SW480 (cell line): ENCODE measurements at regions not wholly inside any gene's neighbourhood (a gene's known extent, or its start where the extent isn't known, plus 50 kb on each side); places are given as distances from the start of the nearest gene placed in this dataset.

ENCODE experiments used
- DNase-seq: peaks from one replicate; pipeline ENCODE4 v3.0.0-alpha.2; 2016; ENCODE audit warnings: low spot score

- no peak for DNase-seq
Observed at GRCh38 chr4:126037231-126037630, 722.5 kb downstream of the FAT4 start.

DNA sequence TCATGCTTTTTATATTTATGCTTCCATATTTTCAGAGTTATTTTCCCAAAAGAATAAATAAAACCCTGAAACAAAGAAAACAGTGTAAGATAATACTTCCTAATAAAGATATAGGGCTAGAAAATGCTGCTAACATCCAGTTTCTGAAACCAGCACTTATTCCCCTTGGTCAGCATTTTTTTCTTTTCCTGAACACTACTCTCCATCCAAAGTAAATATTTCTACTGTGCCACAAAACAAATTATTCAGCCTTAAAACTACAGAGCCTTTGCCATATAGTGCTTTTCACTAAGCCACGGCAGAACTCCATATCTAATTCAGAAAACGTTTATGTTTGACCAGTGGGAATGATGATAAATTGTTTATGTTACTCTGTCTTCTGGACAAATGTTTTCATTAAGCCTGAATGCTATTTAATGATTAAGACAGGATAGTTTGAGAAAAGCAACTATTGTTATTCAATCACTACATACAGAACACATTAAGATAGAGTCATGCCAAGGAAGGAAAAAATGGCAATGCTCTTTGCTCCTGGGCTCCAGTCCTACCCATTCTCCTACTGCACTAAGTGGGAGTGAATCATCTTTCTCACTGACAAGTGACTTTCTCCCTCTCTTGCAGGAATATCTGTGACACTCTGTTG, 723.9 kb downstream of the FAT4 start:
- no peak for DNase-seq

- DNase-seq, result no peak
Observed at GRCh38 chr4:126046081-126046614, 731.4 kb downstream of the FAT4 start.

DNA sequence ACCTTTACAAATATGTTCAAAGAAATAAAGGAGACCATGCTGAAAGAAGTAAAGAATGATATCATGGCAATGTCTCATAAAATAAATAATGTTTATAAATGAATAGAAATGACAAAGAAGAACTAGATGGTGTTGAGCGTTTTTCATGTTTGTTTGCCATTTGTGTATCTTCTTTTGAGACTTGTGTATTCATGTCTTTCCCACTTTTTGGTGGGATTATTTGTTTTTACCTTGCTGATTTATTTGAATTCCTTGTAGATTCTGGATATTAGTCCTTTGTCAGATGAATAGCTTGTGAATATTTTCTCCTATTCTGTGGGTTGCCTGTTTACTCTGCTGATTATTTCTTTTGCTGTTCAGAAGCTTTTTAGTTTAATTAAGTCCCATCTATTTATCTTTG, 732.4 kb downstream of the FAT4 start:
- DNase-seq, result no peak

GRCh38 chr4:126051689-126052424, 737.1 kb downstream of the FAT4 start:
- no peak for DNase-seq

- no peak for DNase-seq
Observed at GRCh38 chr4:126056116-126056650, 741.4 kb downstream of the FAT4 start.

GRCh38 chr4:126057371-126057770, 742.6 kb downstream of the FAT4 start:
- no peak for DNase-seq

DNA sequence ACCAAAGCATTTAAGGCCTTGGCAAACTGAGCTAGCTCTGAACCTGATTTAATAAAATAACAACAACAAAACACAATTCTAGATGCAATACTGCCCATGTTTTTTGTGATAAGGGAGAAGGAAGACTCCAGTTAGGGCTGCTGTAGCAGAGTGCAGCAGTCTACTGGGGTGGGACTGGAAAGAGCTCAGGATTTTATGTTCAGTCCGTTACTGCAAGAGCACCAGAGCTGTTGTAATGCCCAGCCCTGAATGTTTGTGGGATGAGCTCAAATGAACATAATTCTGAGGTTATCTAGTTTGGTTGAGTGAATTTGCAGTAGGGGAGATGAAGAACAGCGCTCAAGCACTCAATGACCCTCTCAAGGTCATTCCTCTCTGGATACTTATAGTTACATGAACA, 743.8 kb downstream of the FAT4 start:
- DNase-seq, result no peak

DNA sequence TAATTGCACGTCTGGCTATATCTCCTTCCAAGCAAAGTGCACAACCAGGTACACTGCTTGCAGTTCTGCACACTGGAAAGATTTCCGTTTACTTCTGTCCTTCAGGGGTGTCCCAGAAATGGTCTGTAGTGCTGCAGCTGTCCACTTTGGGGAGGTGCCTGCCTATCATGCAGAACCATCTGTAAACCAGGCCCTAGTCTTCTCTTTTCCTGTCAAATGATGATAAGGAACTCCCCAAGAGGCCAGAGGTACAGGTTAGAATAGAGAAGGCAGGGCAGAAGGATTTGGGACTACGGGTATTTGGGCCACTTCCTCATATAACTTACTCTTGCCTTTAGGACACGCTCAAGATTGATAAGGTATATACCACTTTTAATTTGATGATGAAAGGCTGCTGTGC, 746.9 kb downstream of the FAT4 start:
- no peak for DNase-seq

GRCh38 chr4:126065016-126065415, 750.3 kb downstream of the FAT4 start:
- no peak for DNase-seq

DNA sequence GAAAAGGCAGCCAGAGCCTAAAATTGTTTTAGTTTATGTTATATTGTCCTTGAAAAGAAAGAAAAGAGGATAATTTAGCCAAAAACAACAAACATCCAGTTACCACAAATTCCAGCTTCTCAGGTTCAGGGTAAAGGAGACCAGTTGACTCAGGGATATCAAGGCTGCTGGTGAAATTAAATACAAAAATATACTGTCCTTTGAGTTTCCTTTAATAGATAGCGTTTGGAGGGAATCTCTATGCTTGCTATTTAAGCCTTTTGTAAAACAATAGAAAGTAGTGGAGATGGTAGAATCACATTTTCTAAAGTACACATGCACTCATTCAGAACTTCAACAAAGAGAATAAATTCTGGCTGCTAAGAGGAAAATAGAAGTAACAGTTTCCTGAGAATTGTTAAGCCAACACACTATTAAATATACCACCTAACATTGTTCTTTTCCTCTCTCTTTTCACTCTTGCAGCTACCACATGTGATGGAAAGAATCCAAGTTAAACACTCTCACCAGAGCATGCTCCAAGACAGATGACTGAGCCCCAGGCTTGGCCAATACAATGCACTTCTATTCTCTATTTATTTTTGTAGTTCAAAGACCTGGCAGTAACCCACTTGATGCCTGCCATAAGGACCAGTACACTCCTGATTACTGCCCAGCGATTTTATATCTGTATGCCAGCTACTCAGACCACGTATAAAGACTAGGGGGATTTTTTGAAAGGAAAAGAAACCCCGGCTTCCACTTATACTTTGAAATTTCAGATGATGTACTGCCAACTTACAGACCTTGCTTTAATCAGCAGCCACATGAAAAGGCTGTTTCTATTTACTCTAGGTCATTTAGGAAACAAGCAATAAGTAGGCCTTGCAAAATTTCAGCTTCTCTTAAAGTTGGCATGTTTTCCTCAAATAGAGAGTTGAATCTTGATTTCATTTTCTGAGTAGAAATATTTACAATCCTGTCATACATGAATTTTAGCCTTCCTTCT, 756.9 kb downstream of the FAT4 start:
- peak; percentile 1 for DNase-seq

DNA sequence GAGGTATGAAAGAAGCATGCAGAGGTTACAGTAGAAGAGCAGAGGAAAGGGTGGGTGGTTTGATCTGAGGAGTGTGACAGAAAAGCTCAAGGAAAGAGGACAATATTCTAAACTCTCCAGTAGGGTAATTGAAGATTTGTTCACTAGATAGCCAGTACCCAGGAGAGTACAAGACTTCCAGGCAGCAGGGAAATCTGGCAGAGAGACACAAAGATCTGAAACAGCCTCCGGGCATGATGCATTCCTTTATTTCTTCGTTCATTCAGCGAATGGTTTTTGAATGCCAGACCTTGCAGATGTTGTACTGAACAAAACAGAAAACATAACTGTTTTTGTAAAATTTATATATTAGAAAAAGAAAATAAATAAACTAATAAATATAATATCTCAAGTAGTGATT, 766.6 kb downstream of the FAT4 start:
- no peak for DNase-seq

GRCh38 chr4:126086041-126086440, 771.3 kb downstream of the FAT4 start:
- DNase-seq, result no peak

GRCh38 chr4:126087101-126087500, 772.3 kb downstream of the FAT4 start:
- no peak for DNase-seq

- DNase-seq, result no peak
Observed at GRCh38 chr4:126097155-126097799, 782.5 kb downstream of the FAT4 start.

DNA sequence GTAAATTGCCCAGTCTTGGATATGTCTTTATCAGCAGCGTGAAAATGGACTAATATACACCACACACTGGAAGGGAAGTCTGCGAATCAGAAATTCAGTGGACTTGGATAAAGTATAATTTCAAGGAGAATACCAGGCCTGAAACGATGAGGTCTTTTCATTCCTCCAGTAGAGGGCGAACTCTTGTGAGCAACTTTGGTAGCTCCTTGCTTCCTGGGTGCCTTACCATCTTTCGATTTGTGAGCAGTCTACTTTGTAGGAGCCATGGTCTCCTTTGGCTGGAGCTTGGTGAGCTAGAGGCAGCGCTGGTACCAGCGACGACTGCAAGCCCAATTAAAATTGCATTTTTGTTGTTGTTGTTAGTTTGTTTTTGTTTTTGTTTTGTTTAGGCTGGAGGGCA, 791.9 kb downstream of the FAT4 start:
- no peak for DNase-seq

GRCh38 chr4:126109836-126110235, 795.1 kb downstream of the FAT4 start:
- DNase-seq, result no peak

GRCh38 chr4:126113058-126113457, 798.3 kb downstream of the FAT4 start:
- DNase-seq, result no peak

- DNase-seq, result no peak
Observed at GRCh38 chr4:126123611-126124325, 809.0 kb downstream of the FAT4 start.

DNA sequence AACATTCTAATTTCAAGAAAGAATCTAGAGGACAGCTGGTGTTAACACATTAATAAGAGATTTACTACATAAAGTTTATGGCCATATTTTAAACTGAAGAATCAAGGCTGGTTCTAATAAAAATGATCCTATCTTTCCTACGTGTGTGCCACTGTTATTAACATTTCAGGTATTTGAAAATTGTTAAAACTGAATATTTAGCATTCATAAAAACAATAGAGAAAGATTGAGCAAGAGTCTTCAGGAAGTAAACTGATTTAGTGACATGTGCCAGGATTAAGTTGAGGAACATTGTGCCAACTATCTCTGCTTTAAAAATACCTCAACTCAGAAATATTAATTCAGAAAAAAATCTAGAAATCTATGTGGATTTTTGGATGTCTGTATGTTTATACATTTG, 810.1 kb downstream of the FAT4 start:
- DNase-seq, result no peak

GRCh38 chr4:126130215-126130614, 815.5 kb downstream of the FAT4 start:
- DNase-seq, result no peak
